ENCODE measurements at regions not wholly inside any gene's neighbourhood (a gene's known extent, or its start where the extent isn't known, plus 50 kb on each side); places are given as distances from the start of the nearest gene placed in this dataset.

DNA sequence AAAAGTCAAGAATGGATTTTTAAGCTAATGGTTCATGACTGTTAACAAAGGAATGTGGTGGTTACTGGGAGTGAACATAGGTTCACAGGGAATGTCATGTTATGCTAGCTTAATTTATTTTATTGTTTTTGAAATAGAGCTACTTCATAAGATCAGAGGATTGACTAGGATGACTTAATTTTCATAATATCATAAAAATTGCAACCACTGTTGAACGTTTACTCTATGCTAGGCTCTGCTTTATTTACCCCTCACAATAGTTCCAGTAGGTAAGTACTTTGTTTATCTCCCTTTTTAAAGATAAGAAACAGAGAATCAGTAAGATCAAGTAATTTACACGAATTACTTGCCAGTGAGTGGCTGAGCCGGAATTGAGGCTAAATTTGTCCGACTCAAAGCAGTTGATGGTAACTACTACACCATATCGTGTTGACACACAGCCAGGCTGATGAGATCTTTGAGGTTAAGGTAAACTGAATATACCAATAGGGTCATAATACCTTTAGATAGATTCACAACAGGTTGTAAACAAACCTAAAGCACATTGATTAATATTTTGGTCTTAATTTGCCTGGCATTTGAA, 194.6 kb upstream of the CITED2 start:
- H3K27ac Mint-ChIP-seq, result no peak overlapping the region
- H3K36me3 Mint-ChIP-seq (ENCODE audit: low read depth), result no peaks in the 10 kb centered on the region
- ChIA-PET POLR2A (no interaction called here), CTCF (no interaction called here)
- H3K9me3 Mint-ChIP-seq (ENCODE audit: insufficient read depth), result no peaks in the 10 kb centered on the region
- H3K27me3 Mint-ChIP-seq (ENCODE audit: low read depth), result peaks cover 4% of the 10 kb centered on the region
- DNase-seq, result no peak
- ATAC-seq, result no peak
- no peak overlapping the region for H3K4me3 Mint-ChIP-seq
- no peaks in the 10 kb centered on the region for H3K4me1 Mint-ChIP-seq (ENCODE audit: low read depth)

DNA sequence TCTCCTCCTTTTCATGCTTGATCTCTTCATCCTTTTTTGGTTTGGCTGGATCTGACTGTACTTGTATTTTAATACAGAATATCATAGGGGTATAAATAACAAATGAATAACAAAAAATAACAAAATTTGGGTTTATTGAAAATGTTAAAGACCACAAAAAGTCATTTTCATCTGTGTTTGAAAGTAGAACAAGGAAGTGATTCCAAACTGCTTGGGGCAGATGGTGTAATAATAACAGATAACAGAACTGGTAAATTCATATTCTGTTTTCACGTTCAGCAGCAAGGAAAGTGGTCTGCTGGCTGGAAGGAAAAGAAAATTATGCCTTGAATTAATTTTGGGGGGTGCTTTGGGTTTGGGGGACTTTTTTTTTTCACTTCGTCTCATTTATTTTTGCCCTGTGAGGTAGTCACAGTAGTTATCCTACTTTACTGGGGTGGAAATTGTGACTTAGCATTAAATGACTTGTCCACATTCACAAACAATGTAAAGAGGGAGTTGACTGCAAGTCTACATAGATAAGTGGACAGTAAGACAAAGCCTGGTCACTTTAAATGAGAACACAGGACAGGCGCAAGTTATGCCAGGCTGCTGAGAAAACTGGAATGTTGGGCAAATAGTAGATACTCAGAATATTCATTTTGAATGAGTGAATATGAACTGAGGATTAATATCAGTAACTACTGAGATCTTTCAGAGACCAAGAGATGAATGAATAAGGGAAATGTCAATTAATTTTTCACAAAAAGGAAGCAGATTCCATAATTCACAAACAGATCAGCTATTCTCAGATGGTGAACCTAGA, 193.9 kb upstream of the CITED2 start:
- ChIA-PET POLR2A (no interaction called here), CTCF (no interaction called here)
- no peak for ATAC-seq
- no peaks in the 10 kb centered on the region for H3K36me3 Mint-ChIP-seq (ENCODE audit: low read depth)
- no peak overlapping the region for H3K4me3 Mint-ChIP-seq
- H3K27me3 Mint-ChIP-seq (ENCODE audit: low read depth), result peaks cover 2% of the 10 kb centered on the region
- no peak for DNase-seq
- H3K9me3 Mint-ChIP-seq (ENCODE audit: insufficient read depth), result no peaks in the 10 kb centered on the region
- H3K4me1 Mint-ChIP-seq (ENCODE audit: low read depth), result no peaks in the 10 kb centered on the region
- no peak overlapping the region for H3K27ac Mint-ChIP-seq

DNA sequence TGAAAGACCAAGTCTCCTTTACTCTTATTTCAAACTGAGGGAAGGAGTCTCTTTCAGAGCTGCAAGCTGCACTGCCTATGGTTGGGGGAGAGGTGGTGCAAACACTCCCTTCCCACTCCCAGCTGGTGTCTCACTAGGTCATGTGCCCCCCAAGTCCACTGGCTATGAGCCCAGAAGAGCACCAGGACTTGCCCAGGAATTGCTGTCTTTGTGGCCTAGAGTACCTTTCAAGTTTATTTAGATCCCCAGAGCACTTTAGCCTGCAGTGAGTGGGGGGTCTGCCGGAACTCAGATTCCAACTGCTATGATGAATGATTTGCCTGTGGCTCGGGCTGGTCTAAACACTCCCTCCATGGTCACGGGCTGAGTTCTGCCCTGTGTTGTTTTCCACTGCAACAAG, 192.6 kb upstream of the CITED2 start:
- Mint-ChIP-seq H3K4me1 (ENCODE audit: low read depth) (no peaks in the 10 kb centered on the region), H3K4me3 (no peak overlapping the region), H3K9me3 (ENCODE audit: insufficient read depth) (no peaks in the 10 kb centered on the region), H3K36me3 (ENCODE audit: low read depth) (no peaks in the 10 kb centered on the region), H3K27me3 (ENCODE audit: low read depth) (peaks cover 2% of the 10 kb centered on the region), H3K27ac (no peak overlapping the region)
- POLR2A ChIA-PET, result no interaction called here
- CTCF ChIA-PET, result no interaction called here
- DNase-seq (no peak), ATAC-seq (no peak)

DNA sequence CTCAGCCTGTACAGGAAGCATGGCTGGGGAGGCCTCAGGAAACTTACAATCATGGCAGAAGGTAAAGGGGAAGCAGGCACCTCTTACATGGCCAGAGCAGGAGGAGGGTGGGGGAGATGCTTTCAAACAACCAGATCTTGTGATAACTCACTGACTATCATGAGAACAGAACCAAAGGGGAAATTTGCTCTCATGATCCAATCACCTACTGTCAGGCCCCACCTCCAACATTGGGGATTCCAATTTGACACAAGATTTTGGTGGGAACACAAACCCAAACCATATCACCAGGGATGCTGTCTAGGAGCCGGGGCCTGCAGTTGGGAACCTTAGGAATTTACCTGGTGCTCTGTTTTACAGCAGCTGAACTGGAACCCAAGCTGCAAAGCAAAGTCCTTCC, 191.1 kb upstream of the CITED2 start:
- H3K4me3 Mint-ChIP-seq, result no peak overlapping the region
- H3K27me3 Mint-ChIP-seq (ENCODE audit: low read depth), result peaks cover 2% of the 10 kb centered on the region
- no peaks in the 10 kb centered on the region for H3K4me1 Mint-ChIP-seq (ENCODE audit: low read depth)
- no peaks in the 10 kb centered on the region for H3K9me3 Mint-ChIP-seq (ENCODE audit: insufficient read depth)
- DNase-seq (no peak), ATAC-seq (no peak)
- ChIA-PET CTCF (no interaction called here), POLR2A (no interaction called here)
- H3K27ac Mint-ChIP-seq, result no peak overlapping the region
- H3K36me3 Mint-ChIP-seq (ENCODE audit: low read depth), result no peaks in the 10 kb centered on the region

DNA sequence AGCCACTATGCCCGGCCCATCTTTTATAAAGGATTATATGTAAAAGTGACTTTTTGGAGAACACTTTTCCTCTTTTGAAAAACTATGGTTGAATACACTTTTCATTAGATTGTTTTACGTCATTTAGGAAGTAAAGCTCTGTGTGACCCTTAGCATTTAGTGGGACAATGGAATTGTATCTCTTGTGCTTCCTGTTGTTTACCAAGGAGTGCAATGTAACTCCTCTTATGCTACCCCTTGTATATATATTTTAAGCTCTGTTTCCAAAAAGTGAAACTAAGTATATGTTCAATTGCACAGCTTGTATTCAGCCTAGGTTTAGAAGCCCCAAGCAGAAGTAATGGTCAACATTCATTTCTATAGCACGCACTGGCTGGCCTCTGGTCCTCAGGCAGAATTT, 183.1 kb upstream of the CITED2 start:
- H3K27ac Mint-ChIP-seq, result no peak overlapping the region
- no peaks in the 10 kb centered on the region for H3K4me1 Mint-ChIP-seq (ENCODE audit: low read depth)
- no peaks in the 10 kb centered on the region for H3K27me3 Mint-ChIP-seq (ENCODE audit: low read depth)
- DNase-seq (no peak), ATAC-seq (no peak)
- CTCF ChIA-PET, result no interaction called here
- H3K9me3 Mint-ChIP-seq (ENCODE audit: insufficient read depth), result no peaks in the 10 kb centered on the region
- no peaks in the 10 kb centered on the region for H3K36me3 Mint-ChIP-seq (ENCODE audit: low read depth)
- H3K4me3 Mint-ChIP-seq, result no peak overlapping the region
- POLR2A ChIA-PET, result no interaction called here

DNA sequence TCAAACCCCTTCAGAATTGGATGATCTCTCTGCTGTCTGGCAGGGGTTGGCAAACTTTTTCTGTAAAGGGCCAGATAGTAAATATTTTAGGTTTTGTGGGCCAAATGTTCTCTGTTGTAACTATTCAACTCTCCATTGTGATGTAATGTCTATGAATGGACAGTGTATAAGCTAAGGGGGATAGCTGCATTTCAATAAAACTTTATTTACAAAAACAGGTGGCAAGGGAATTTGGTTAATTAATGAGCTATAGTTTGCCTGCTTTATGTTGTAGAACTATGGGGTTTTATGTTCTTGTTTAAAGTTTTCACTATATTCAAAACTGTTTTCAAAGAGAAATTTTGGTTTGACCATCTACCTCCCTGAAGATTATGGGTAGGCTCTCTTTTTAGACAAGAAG, 182.1 kb upstream of the CITED2 start:
- Mint-ChIP-seq H3K27ac (no peak overlapping the region), H3K4me3 (no peak overlapping the region), H3K36me3 (ENCODE audit: low read depth) (no peaks in the 10 kb centered on the region), H3K27me3 (ENCODE audit: low read depth) (peaks cover 3% of the 10 kb centered on the region), H3K4me1 (ENCODE audit: low read depth) (no peaks in the 10 kb centered on the region), H3K9me3 (ENCODE audit: insufficient read depth) (peaks cover 3% of the 10 kb centered on the region)
- ChIA-PET CTCF (no interaction called here), POLR2A (no interaction called here)
- DNase-seq (no peak), ATAC-seq (no peak)

DNA sequence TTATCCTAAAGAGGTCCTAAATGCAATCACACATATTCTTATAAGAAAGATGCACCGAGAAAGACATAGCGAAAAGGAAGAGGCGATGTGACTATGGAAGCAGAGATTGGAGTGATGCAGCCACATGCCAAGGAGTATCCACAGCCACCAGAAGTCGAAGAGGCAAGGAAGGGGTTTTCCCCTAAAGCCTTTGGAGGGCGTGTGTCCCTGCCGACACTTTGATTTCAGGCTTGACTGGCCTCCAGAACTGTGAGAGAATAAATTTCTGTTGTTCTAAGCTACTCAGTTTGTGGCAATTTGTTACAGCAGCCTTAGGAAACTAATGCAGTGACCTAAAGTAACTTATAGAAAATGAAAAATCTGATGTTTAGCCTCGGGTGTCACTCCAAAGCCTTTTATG, 179.5 kb upstream of the CITED2 start:
- H3K4me3 Mint-ChIP-seq, result no peak overlapping the region
- ATAC-seq (no peak), DNase-seq (no peak)
- H3K27ac Mint-ChIP-seq, result no peak overlapping the region
- H3K4me1 Mint-ChIP-seq (ENCODE audit: low read depth), result no peaks in the 10 kb centered on the region
- H3K27me3 Mint-ChIP-seq (ENCODE audit: low read depth), result peaks cover 4% of the 10 kb centered on the region
- no peaks in the 10 kb centered on the region for H3K36me3 Mint-ChIP-seq (ENCODE audit: low read depth)
- ChIA-PET CTCF (no interaction called here), POLR2A (no interaction called here)
- H3K9me3 Mint-ChIP-seq (ENCODE audit: insufficient read depth), result peaks cover 4% of the 10 kb centered on the region

DNA sequence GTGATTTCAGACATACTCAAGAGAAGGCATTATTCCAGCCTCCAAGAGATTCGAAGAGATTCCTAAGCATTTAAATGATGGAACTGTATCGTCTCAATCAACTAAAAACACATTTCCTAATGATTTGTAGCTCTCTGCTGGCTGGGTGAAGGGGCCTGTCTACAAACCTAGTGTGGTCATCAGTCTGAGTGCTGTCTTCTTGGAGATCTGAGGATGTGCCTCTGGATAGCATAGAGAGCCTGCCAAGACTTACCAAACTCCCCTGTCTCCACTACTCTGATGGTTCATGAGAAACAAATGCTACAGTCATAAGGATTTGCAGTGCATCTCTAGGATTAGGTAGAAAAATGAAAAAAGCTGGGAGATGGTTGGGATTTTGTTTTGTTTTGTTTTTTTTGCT, 176.9 kb upstream of the CITED2 start:
- Mint-ChIP-seq H3K4me1 (ENCODE audit: low read depth) (no peaks in the 10 kb centered on the region), H3K27me3 (ENCODE audit: low read depth) (peaks cover 5% of the 10 kb centered on the region), H3K36me3 (ENCODE audit: low read depth) (no peaks in the 10 kb centered on the region), H3K9me3 (ENCODE audit: insufficient read depth) (peaks cover 4% of the 10 kb centered on the region), H3K27ac (no peak overlapping the region), H3K4me3 (no peak overlapping the region)
- ChIA-PET POLR2A (interaction anchor here (1.2 kb wide), 1 partner anchor 11 kb away, joined by 3 read pairs; no protein-coding TSS in a partner anchor), CTCF (no interaction called here)
- ATAC-seq (no peak), DNase-seq (no peak)

DNA sequence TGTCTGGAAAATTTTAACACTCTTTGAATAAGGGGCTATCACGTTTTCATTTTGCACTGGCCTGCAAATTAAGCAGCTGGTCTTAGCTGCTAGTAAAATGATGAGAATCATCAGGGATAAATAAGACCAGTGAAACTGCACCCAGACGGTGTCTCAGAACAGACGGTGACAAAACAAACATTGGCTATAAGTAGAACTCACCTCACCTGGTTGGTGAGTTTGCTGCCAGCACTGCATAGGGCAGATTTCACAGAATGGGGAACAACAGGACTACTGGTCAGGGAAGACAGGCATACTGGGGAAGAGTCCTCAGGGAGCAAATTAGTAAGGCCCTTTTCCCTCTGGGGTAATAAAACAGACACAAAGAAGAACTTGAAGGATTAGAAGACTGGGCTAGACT, 175.9 kb upstream of the CITED2 start:
- POLR2A ChIA-PET, result interaction anchor here (1.2 kb wide), 1 partner anchor 10 kb away, joined by 3 read pairs; no protein-coding TSS in a partner anchor
- Mint-ChIP-seq H3K36me3 (ENCODE audit: low read depth) (no peaks in the 10 kb centered on the region), H3K4me3 (no peak overlapping the region), H3K9me3 (ENCODE audit: insufficient read depth) (peaks cover 4% of the 10 kb centered on the region), H3K27me3 (ENCODE audit: low read depth) (peaks cover 6% of the 10 kb centered on the region), H3K27ac (no peak overlapping the region), H3K4me1 (ENCODE audit: low read depth) (no peaks in the 10 kb centered on the region)
- CTCF ChIA-PET, result no interaction called here
- no peak for ATAC-seq
- DNase-seq, result no peak

DNA sequence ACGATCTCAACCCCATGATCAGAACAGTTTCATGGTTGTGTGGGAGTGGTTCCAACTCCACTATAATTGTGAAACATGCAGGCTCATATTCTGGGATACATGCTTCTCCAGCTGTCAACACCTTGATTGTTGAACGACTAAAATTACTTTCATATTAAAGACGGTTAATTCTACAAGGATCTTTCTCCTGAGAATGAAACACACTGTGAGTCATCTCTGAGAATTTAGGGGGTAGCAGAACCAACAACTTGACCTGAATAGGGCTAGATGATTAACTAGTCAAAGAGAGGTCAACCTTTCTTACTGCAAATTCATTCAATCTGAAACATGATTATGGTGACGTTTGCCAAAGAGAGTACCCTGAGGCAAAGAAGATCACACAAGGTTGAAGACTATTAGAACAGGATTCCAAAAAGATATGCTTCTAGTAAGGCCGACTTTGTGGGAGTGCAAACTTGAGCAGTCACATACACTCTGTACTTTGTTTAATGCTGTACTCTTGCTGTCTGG, 175.2 kb upstream of the CITED2 start:
- ATAC-seq, result no peak
- CTCF ChIA-PET, result no interaction called here
- H3K4me3 Mint-ChIP-seq, result no peak overlapping the region

DNA sequence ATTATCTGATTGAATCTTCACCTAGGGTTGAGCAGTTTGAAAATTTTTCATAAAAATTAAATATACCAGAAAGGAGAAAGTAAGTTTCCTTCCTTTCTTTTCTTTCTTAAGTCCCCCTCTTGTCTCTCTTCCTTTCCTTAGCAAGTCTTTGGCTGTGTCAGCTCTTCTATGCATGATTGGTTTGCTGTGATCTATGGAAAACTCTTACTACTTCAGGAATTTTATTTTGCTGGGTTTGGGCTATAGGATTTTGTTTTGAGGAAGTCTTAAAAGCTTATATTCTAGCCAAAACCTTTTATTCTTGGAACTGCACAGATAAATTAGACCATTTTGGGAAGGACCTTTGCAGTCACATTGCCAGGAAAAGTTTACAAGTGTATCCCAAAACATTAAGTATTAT, 173.4 kb upstream of the CITED2 start:
- Mint-ChIP-seq H3K27ac (no peak overlapping the region), H3K27me3 (ENCODE audit: low read depth) (peaks cover 6% of the 10 kb centered on the region), H3K9me3 (ENCODE audit: insufficient read depth) (peaks cover 4% of the 10 kb centered on the region), H3K36me3 (ENCODE audit: low read depth) (no peaks in the 10 kb centered on the region), H3K4me1 (ENCODE audit: low read depth) (peaks cover 11% of the 10 kb centered on the region), H3K4me3 (no peak overlapping the region)
- ATAC-seq (no peak), DNase-seq (no peak)
- CTCF ChIA-PET, result no interaction called here
- POLR2A ChIA-PET, result interaction anchor here (0.6 kb wide), 1 partner anchor 774 kb away, joined by 4 read pairs; the partner anchor contains the start of gene CCDC28A

More for the DNA sequence above, 175.2 kb upstream of the CITED2 start:
- H3K27me3 Mint-ChIP-seq (ENCODE audit: low read depth), result peaks cover 6% of the 10 kb centered on the region
- no peak overlapping the region for H3K27ac Mint-ChIP-seq
- H3K9me3 Mint-ChIP-seq (ENCODE audit: insufficient read depth), result peaks cover 4% of the 10 kb centered on the region
- no peaks in the 10 kb centered on the region for H3K4me1 Mint-ChIP-seq (ENCODE audit: low read depth)
- no peak for DNase-seq
- H3K36me3 Mint-ChIP-seq (ENCODE audit: low read depth), result no peaks in the 10 kb centered on the region
- POLR2A ChIA-PET, result no interaction called here

DNA sequence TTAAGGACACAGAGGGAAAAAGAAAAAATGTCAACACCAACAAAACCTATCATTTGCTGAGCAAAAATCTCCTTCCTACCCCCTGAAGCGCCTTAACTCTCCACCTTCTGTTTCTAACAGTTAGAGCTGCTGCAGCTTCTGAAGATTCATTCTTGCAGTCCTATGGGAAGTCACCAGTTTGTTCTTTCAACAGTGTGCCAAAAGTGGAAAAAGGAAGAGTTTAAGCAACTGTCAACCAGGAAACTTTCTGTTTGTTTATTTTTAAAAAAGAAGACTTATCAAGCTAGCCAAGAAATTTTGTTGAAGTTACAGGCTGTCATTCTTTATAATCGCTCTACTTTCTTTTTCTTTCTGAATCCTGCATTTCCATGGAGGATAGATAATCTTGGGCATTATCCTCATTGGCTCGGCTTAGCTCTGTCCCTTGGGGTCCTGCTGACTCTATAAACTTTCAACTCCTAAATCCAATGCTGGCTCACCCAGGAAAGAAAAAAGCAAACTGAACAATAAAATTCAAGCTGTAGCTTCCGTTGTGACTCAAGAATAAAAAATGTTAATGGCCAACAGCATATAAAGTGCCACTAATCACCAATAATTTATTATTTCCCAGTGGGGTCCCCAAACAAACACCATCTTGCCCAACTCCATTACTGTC, 172.8 kb upstream of the CITED2 start:
- DNase-seq (no peak), ATAC-seq (no peak)
- Mint-ChIP-seq H3K9me3 (ENCODE audit: insufficient read depth) (peaks cover 4% of the 10 kb centered on the region), H3K4me1 (ENCODE audit: low read depth) (peaks cover 12% of the 10 kb centered on the region), H3K36me3 (ENCODE audit: low read depth) (no peaks in the 10 kb centered on the region), H3K4me3 (no peak overlapping the region), H3K27ac (no peak overlapping the region), H3K27me3 (ENCODE audit: low read depth) (peaks cover 6% of the 10 kb centered on the region)
- ChIA-PET CTCF (no interaction called here), POLR2A (interaction anchor here (0.6 kb wide), 1 partner anchor 774 kb away, joined by 4 read pairs; the partner anchor contains the start of gene CCDC28A)

All from activated CD8-positive, alpha-beta T cell treated with anti-CD3 and anti-CD28 coated beads, Interleukin-2, amount 10 ng/mL, durations not matched to agents 7 days and 5 days (primary cell).